ENCODE measurements at regions not wholly inside any gene's neighbourhood (a gene's known extent, or its start where the extent isn't known, plus 50 kb on each side); places are given as distances from the start of the nearest gene placed in this dataset.

GRCh38 chr10:130394832-130395231 is 258.6 kb downstream of the GLRX3 start:
- no peaks in the 10 kb centered on the region for H3K36me3 ChIP-seq
- peaks cover 5 to 71% (median 46%) of the 10 kb centered on the region in 8 donors for H3K9me3 ChIP-seq
- TF ChIP-seq POLR2A (IDR thresholded peaks at IDR 0.05) (no peak), CTCF (IDR thresholded peaks at IDR 0.05 in 8 of 11, conservative IDR thresholded peaks at IDR 0.05 in 3 of 11) (no peak)
- no peak overlapping the region for H3K27ac ChIP-seq
- H3K4me1 ChIP-seq = no peaks in the 10 kb centered on the region
- intact Hi-C loops (cut with DNase I; ENCODE audit: low total_unique reads) = no loop called here
- no peak overlapping the region for H3K4me3 ChIP-seq
- WGBS, 5 donors = 72 to 94% (median 77%) methylated on average over 7 of the region's 7 CpGs
- no peak for DNase-seq
- peaks cover 0 to 6% (median 0%) of the 10 kb centered on the region in 7 donors for H3K27me3 ChIP-seq (replicated peaks in 1 of 7)

- no peak for TF ChIP-seq POLR2A (IDR thresholded peaks at IDR 0.05)
- no peak for TF ChIP-seq CTCF (IDR thresholded peaks at IDR 0.05 in 8 of 11, conservative IDR thresholded peaks at IDR 0.05 in 3 of 11)
- TF ChIP-seq POLR2AphosphoS5 (IDR thresholded peaks at IDR 0.05) = no peak
- Histone ChIP-seq H3K9me3 (peaks cover 5 to 69% (median 46%) of the 10 kb centered on the region in 8 donors), H3K4me3 (no peak overlapping the region), H3K36me3 (no peaks in the 10 kb centered on the region), H3K4me1 (no peaks in the 10 kb centered on the region), H3K27ac (no peak overlapping the region), H3K27me3 (replicated peaks in 1 of 7) (peaks cover 0 to 6% (median 0%) of the 10 kb centered on the region in 7 donors)
- DNase-seq = peak; percentile 22
- WGBS, 5 donors = 68 to 83% (median 70%) methylated on average over 7 of the region's 7 CpGs
- intact Hi-C loops (cut with DNase I; ENCODE audit: low total_unique reads) = no loop called here
Observed at GRCh38 chr10:130395248-130395936, 259.2 kb downstream of the GLRX3 start.

- no peaks in the 10 kb centered on the region for H3K4me1 ChIP-seq
- H3K36me3 ChIP-seq = no peaks in the 10 kb centered on the region
- peaks cover 0 to 6% (median 0%) of the 10 kb centered on the region in 7 donors for H3K27me3 ChIP-seq (replicated peaks in 1 of 7)
- intact Hi-C loops (cut with DNase I; ENCODE audit: low total_unique reads) = no loop called here
- TF ChIP-seq POLR2AphosphoS5 (IDR thresholded peaks at IDR 0.05) = no peak
- no peak for TF ChIP-seq POLR2A (IDR thresholded peaks at IDR 0.05)
- TF ChIP-seq CTCF (IDR thresholded peaks at IDR 0.05 in 8 of 11, conservative IDR thresholded peaks at IDR 0.05 in 3 of 11) = no peak
- WGBS, 5 donors = 84 to 98% (median 93%) methylated on average over 5 of the region's 5 CpGs
- H3K9me3 ChIP-seq = peaks cover 5 to 69% (median 46%) of the 10 kb centered on the region in 8 donors
- no peak for DNase-seq
- no peak overlapping the region for H3K4me3 ChIP-seq
- H3K27ac ChIP-seq = no peak overlapping the region
Observed at GRCh38 chr10:130396044-130396443, 259.9 kb downstream of the GLRX3 start.

- TF ChIP-seq POLR2AphosphoS5 (IDR thresholded peaks at IDR 0.05) = no peak
- intact Hi-C loops (cut with DNase I; ENCODE audit: low total_unique reads) = no loop called here
- H3K4me3 ChIP-seq = no peak overlapping the region
- no peak overlapping the region for H3K27ac ChIP-seq
- no peaks in the 10 kb centered on the region for H3K4me1 ChIP-seq
- peak; percentile 35 for DNase-seq
- WGBS, 5 donors = 85 to 90% (median 87%) methylated on average over 15 of the region's 15 CpGs
- peaks cover 0 to 3% (median 0%) of the 10 kb centered on the region in 7 donors for H3K27me3 ChIP-seq (replicated peaks in 1 of 7)
- peaks cover 5 to 55% (median 41%) of the 10 kb centered on the region in 8 donors for H3K9me3 ChIP-seq
- no peaks in the 10 kb centered on the region for H3K36me3 ChIP-seq
Observed at GRCh38 chr10:130398090-130398994, 262.2 kb downstream of the GLRX3 start.
